ENCODE measurements at regions not wholly inside any gene's neighbourhood (a gene's known extent, or its start where the extent isn't known, plus 50 kb on each side); places are given as distances from the start of the nearest gene placed in this dataset.
"Not testable (repeated sequence)": the region's sequence is repeated elsewhere in the genome, so short reads cannot be mapped to it uniquely, and the experiment has no call there.

DNA sequence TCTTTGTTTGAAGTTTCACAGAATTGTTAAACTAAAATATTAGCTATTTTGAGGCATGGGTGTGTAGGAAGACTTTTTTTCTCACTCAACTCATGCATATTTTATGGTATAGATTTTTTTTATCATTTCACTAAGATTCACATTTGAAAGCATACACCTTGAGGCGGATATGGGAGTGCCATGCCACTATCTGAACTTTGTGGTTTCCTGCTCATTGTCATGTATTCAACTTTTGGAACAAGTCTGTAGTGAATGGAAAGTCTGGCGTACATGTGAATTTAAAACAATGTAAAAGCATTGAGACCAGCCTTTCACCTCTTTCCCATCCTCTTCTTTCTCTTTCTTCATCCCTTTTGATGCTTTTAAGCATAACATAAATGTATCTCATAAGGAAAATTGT, 147.9 kb downstream of the TPBG start:
- DNase-seq: no peak

GRCh38 chr6:82517896-82518295, 154.3 kb downstream of the TPBG start:
- DNase-seq: not testable (repeated sequence)

DNA sequence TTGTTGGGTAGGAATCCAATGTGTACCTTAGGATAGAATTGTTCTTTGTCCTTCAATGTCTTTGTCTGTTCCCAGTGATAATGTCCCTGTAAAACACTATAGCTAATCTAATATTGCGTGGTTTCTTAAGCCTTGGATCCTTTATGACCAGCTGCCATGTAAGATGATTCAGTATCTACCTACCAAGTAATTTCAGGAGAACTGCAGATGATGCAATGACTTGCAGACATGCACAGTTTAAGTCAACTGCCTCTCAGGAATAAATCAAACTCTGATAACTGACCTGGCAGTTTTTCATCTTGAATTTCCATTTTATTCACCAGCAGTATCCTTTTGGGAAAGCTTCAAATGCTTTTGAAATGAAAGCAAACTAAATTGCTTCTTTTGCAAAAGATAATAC, 157.8 kb downstream of the TPBG start:
- DNase-seq: no peak

DNA sequence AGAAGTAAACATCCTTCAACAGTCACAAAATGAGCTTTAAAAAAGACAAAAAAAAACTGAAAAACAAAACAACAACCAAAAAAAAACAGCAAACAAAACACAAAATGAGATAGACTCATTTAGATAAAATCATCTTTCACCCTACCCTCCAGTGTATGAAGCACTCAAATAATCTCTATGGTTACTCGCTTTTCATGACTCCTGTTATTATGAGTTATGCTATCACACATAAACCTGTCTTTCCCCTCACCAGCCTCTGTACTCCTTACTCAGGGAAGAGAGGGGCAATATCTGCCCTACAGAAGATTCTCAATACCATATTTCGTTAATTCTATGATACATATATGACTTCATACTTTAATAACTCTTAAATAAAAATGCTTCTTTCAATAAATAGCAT, 158.2 kb downstream of the TPBG start:
- no peak for DNase-seq

- no peak for DNase-seq
Observed at GRCh38 chr6:82524031-82524430, 160.4 kb downstream of the TPBG start.

DNA sequence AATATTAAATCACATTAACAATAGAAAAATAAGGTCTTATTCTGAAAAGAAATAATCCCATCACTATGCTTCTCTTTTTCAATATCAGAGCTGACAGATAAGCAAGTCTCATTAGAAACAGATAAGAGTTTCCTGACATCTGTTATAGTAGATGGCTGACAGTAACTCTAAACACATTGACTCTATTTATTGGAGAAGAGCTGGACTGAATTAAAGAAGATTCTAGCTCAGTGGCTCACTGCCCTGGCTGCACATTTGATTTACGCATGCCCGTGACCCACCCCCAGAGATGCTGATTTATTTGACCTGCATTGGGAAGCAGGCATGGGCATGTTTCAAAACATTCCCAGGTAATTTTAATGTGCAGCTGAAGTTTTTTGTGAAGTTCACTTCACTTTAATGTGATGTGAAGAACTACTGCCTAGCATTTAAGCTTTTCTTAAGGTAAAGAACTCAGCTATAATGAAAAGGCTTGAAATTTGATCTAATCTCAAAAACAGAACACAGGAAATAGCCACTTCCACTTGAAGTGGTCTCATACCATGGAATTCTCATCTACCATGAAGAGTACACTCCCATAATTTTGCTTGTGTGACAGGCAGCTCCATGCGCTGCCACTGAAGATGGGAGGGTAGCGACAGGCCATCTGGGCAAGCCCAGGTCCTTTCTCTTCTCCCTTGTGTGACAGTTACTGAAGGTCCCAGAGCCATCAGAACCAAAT, 162.3 kb downstream of the TPBG start:
- no peak for DNase-seq

DNA sequence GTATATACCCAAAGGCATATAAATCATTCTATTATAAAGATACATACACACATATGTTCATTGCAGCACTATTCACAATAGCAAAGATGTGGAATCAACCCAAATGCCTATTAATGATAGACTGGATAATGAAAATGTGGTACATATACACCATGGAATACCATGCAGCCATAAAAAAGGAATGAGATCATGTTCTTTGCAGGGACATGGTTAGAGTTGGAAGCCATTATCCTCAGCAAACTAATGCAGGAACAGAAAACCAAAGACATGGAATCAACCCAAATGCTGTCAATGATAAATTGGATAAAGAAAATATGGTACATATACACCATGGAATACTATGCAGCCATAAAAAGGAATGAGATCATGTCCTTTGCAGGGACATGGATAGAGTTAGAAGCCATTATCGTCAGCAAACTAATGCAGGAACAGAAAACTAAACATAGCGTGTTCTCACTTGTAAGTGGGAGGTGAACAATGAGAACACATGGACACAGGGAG, 166.4 kb downstream of the TPBG start:
- DNase-seq: not testable (repeated sequence)

- DNase-seq: no peak
Observed at GRCh38 chr6:82534876-82535275, 171.3 kb downstream of the TPBG start.

GRCh38 chr6:82549480-82549879, 185.9 kb downstream of the TPBG start:
- DNase-seq: not testable (repeated sequence)

GRCh38 chr6:82551311-82551710, 187.7 kb downstream of the TPBG start:
- not testable (repeated sequence) for DNase-seq

DNA sequence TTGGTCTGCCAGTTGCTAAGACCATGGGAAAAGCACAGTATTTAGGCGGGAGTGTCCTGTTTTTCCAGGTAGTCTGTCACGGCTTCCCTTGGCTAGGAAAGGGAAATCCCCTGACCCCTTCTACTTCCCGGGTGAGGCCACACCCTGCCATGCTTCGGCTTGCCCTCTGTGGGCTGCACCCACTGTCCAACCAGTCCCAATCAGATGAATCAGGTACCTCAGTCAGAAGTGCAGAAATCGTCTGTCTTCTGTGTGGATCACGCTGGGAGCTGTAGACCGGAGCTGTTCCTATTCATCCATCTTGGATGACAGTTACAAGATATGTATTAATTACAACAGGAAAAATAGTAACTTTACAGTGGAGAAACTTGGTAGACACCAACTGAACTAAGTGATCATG, 188.2 kb downstream of the TPBG start:
- DNase-seq: no peak

GRCh38 chr6:82553863-82554531, 190.4 kb downstream of the TPBG start:
- no peak for DNase-seq

GRCh38 chr6:82554666-82555065, 191.0 kb downstream of the TPBG start:
- no peak for DNase-seq

GRCh38 chr6:82555801-82556200, 192.2 kb downstream of the TPBG start:
- DNase-seq: no peak

DNA sequence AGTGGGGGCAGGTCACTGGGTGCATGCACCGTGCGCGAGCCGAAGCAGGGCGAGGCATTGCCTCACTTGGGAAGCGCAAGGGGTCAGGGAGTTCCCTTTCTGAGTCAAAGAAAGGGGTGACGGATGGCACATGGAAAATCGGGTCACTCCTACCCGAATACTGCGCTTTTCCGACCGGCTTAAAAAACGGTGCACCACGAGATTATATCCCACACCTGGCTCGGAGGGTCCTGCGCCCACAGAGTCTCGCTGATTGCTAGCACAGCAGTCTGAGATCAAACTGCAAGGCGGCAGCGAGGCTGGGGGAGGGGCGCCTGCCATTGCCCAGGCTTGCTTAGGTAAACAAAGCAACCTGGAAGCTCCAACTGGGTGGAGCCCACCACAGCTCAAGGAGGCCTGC, 194.9 kb downstream of the TPBG start:
- not testable (repeated sequence) for DNase-seq

- no peak for DNase-seq
Observed at GRCh38 chr6:82567621-82568020, 204.0 kb downstream of the TPBG start.

GRCh38 chr6:82568290-82568993, 204.8 kb downstream of the TPBG start:
- no peak for DNase-seq

DNA sequence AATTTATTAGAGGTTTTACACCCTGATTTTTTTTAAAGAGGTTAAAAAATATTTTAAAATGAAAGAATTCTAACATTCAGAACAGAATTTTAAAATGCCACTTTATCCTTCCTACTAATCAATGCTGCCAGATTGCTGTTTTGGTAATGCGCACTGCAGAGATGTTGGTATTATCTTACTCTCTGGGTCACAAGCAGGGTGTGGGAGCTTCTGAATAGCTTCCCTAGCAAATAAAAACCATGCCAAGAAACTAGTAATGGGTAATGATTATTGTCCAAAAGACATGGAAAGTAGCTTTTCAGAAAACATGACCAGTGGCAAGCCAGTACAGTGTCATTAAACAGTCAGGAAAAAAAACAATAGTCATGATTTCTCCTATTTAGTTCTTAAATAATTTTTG, 205.4 kb downstream of the TPBG start:
- no peak for DNase-seq

- DNase-seq: no peak
Observed at GRCh38 chr6:82570083-82570482, 206.5 kb downstream of the TPBG start.

- DNase-seq: no peak
Observed at GRCh38 chr6:82571455-82571854, 207.8 kb downstream of the TPBG start.

- no peak for DNase-seq
Observed at GRCh38 chr6:82573254-82573972, 209.8 kb downstream of the TPBG start.

DNA sequence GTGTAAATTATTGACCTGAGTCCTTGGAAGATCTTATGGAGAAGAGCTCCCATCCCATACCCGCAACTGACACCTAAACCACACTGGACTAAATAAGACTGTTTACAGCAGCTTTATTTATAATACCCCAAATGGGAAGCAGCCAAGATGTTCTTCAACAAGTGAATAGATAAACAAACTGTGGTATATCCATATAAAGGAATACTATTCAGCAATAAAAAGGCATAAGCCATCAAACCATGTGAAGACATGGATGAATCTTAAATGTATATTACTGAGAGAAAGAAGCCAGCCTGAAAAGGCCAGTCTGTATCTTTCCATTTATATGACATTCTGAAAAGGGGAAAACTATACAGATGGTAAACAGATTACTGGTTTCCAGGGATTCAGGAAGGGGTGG, 212.7 kb downstream of the TPBG start:
- no peak for DNase-seq

DNA sequence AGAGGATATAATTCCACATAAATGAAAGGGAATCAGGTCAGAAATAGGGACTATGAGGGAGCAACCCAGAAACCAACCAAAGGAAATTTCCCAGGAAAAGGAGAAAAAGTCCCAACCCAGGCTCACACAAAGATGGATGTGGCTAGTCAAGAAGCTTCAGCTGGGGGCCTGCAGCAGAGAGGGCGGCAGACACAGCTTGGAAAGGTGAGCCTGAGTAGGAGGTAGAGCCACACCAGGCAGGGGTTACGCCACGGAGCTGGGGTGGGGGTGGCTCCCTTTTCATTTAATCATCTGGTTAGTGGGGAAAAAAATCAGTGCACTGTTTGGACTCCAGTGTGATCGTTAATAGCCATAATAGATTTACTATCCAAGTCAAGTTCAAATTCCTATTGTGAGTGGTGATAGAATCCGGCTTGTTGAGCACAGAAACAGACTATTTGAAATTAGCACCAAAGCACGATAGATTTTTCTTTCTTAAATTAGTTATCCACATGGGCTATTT, 220.6 kb downstream of the TPBG start:
- DNase-seq: no peak

Measured in activated T-cell treated with anti-CD3 and anti-CD28 coated beads, Interleukin-2, amount 50 U/mL, for 48 hours (primary cell).